ENCODE measurements at regions not wholly inside any gene's neighbourhood (a gene's known extent, or its start where the extent isn't known, plus 50 kb on each side); places are given as distances from the start of the nearest gene placed in this dataset.

- no peak for TF ChIP-seq TAF1 (IDR thresholded peaks at IDR 0.05; ENCODE audit: borderline replicate concordance, insufficient read depth, low read length)
- no peak for TF ChIP-seq POLR2AphosphoS5 (IDR thresholded peaks at IDR 0.05; ENCODE audit: low read depth, low read length)
- no peak for TF ChIP-seq REST (IDR thresholded peaks at IDR 0.05; ENCODE audit: insufficient read depth in 1 of 2, low read depth in 2 of 2, low read length in 2 of 2)
- no peak for TF ChIP-seq FOXP2 (optimal IDR thresholded peaks at IDR 0.05; ENCODE audit: borderline replicate concordance, extremely low read depth, extremely low read length, insufficient read depth)
- no peak for TF ChIP-seq SIN3A (IDR thresholded peaks at IDR 0.05; ENCODE audit: borderline replicate concordance, insufficient read depth, low read length)
Observed at GRCh38 chr1:30314591-30314990, 408.8 kb downstream of the MATN1 start.

DNA sequence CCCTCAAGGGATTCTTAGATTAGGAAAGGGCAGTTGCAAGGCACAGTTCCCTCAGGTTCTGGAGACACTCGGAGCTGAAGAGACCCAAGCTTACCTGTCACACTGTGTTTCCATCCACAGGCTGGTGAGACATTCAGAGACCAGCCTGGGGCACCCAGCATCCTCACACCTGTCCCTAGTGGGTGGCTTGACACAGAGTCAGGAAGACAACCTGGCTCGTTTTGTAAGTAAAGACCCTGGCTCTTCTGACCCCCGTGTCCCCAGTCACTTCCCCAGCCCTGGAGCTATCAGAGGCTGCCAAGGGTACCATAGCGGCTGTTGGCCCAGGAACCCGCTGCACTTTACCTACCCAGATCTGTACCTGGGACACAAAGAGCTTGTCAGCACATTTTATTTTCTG lies 409.8 kb downstream of the MATN1 start:
- TF ChIP-seq FOXP2 (optimal IDR thresholded peaks at IDR 0.05; ENCODE audit: borderline replicate concordance, extremely low read depth, extremely low read length, insufficient read depth) = no peak
- TF ChIP-seq TAF1 (IDR thresholded peaks at IDR 0.05; ENCODE audit: borderline replicate concordance, insufficient read depth, low read length) = no peak
- TF ChIP-seq REST (IDR thresholded peaks at IDR 0.05; ENCODE audit: insufficient read depth in 1 of 2, low read depth in 2 of 2, low read length in 2 of 2) = no peak
- TF ChIP-seq POLR2AphosphoS5 (IDR thresholded peaks at IDR 0.05; ENCODE audit: low read depth, low read length) = no peak
- no peak for TF ChIP-seq SIN3A (IDR thresholded peaks at IDR 0.05; ENCODE audit: borderline replicate concordance, insufficient read depth, low read length)

DNA sequence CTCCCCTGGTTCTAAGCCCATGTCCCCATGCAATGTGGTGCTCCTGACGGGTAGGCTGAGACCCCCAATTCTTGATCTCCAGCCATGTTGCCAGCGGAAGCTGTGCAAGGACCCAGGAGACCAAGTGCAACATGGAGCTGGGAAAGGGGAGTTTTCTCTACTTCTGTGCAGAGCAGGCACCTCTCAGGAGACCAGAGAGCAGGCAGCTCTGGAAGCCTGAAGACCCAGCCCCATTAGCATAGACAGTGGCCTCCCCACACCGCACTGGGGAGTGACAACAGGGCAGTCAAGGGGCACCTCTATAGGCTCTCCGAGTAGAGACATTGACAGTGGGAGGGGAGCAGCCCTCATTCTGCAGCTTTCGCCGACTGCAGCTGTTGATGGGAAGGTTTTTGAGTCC lies 410.2 kb downstream of the MATN1 start:
- TF ChIP-seq SIN3A (IDR thresholded peaks at IDR 0.05; ENCODE audit: borderline replicate concordance, insufficient read depth, low read length) (no peak), TAF1 (IDR thresholded peaks at IDR 0.05; ENCODE audit: borderline replicate concordance, insufficient read depth, low read length) (no peak), POLR2AphosphoS5 (IDR thresholded peaks at IDR 0.05; ENCODE audit: low read depth, low read length) (no peak), REST (IDR thresholded peaks at IDR 0.05; ENCODE audit: insufficient read depth in 1 of 2, low read depth in 2 of 2, low read length in 2 of 2) (no peak), FOXP2 (optimal IDR thresholded peaks at IDR 0.05; ENCODE audit: borderline replicate concordance, extremely low read depth, extremely low read length, insufficient read depth) (no peak)

DNA sequence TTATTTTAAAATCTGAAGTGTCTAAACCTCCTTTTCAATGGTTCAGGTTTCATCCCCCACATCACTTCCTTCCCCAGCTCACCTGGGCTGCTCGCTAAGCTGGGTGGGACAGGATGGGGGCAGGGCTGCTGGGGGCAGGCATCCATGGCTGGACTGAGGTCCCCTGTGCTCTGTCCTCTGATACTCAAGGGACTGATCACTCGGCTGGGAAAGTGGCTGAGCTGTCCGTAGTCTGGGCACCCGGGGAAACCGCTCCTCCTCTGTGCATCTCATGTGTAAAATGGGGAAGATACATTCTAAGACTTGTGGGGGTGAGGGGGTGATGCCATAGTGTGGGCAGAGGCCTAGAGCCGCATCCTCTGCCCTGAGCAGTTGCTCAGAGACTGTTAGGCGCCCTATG lies 411.2 kb downstream of the MATN1 start:
- TF ChIP-seq POLR2AphosphoS5 (IDR thresholded peaks at IDR 0.05; ENCODE audit: low read depth, low read length) (no peak), FOXP2 (optimal IDR thresholded peaks at IDR 0.05; ENCODE audit: borderline replicate concordance, extremely low read depth, extremely low read length, insufficient read depth) (no peak), TAF1 (IDR thresholded peaks at IDR 0.05; ENCODE audit: borderline replicate concordance, insufficient read depth, low read length) (no peak), REST (IDR thresholded peaks at IDR 0.05; ENCODE audit: insufficient read depth in 1 of 2, low read depth in 2 of 2, low read length in 2 of 2) (no peak), SIN3A (IDR thresholded peaks at IDR 0.05; ENCODE audit: borderline replicate concordance, insufficient read depth, low read length) (no peak)

DNA sequence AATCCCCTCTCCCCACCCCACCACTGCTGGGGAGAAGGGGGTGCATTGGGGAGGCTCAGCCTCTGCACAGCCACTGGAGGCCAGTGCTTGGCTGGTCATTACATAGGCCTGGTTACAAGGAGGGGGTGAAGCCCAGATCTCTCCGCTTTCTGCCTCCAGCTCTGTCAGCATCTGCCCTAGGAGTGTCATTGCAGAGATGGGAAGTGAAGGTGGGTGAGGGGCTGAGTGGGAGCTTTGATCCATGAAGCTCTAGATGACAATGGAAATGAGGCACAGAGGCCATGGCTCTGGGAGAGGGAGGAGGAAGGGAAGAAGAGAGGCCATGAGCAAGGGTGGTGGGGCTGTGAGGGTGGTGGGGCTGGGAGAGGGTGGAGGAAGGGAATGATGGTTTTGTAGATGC lies 411.6 kb downstream of the MATN1 start:
- TF ChIP-seq POLR2AphosphoS5 (IDR thresholded peaks at IDR 0.05; ENCODE audit: low read depth, low read length) (no peak), SIN3A (IDR thresholded peaks at IDR 0.05; ENCODE audit: borderline replicate concordance, insufficient read depth, low read length) (no peak)

Measured in PFSK-1 (cell line).